PC-3 (cell line): ENCODE measurements at regions not wholly inside any gene's neighbourhood (a gene's known extent, or its start where the extent isn't known, plus 50 kb on each side); places are given as distances from the start of the nearest gene placed in this dataset.

ENCODE experiments used
- ATAC-seq: fragments of 200-7000 bp; cut with Tn5 transposase; 2 replicates; pipeline ENCODE4 v1.9.1; 2020; ENCODE audit warnings: mild to moderate bottlenecking, moderate library complexity
- BruUV-seq: library from RNA; stranded (reverse); fragments of 400-500 nt; replicated peaks from 2 replicates; lab custom pipeline; 2021; lab: Mats Ljungman, UMichigan
- CTCF ChIA-PET: fragments of 300-600 bp; sonication (Branson Sonifier 250); formaldehyde crosslinking; loops from one replicate; lab custom pipeline; 2022; ENCODE audit warnings: antibody characterized with exemption; lab: Charles Lee
- POLR2A ChIA-PET: fragments of 300-600 bp; sonication (Branson Sonifier 250); formaldehyde crosslinking; loops from one replicate; lab custom pipeline; 2022; ENCODE audit warnings: antibody characterized with exemption; ENCODE audit not compliant: unreplicated experiment; lab: Charles Lee
- DNase-seq: peaks from one replicate; pipeline ENCODE4 v3.0.0-alpha.2; 2015
- H2AFZ ChIP-seq: fragments of 300-600 bp; sonication (generic); 2 replicates; pipeline ENCODE4 v1.6.0; 2016; ENCODE audit warnings: antibody characterized with exemption, low read length
- H3F3A ChIP-seq: fragments of 300-600 bp; sonication (generic); one replicate; pipeline ENCODE4 v1.6.0; 2017; ENCODE audit warnings: antibody characterized with exemption, low read length, control low read depth, mild to moderate bottlenecking; ENCODE audit not compliant: unreplicated experiment
- H3K27ac ChIP-seq: fragments of 300-600 bp; sonication (generic); 2 replicates; pipeline ENCODE4 v1.5.1; 2016; ENCODE audit warnings: mild to moderate bottlenecking, low read length
- H3K27me3 ChIP-seq: fragments of 300-600 bp; sonication (generic); 2 replicates; pipeline ENCODE4 v1.6.1; 2016; ENCODE audit warnings: low read length, mixed read lengths
- H3K36me3 ChIP-seq: fragments of 300-600 bp; sonication (generic); 2 replicates; pipeline ENCODE4 v1.6.1; 2016; ENCODE audit warnings: low read depth, mixed run types, low read length, mixed read lengths
- H3K4me1 ChIP-seq: fragments of 300-600 bp; sonication (generic); 2 replicates; pipeline ENCODE4 v1.5.1; 2016; ENCODE audit warnings: low read length; ENCODE audit not compliant: insufficient read depth
- H3K4me2 ChIP-seq: fragments of 300-600 bp; sonication (generic); 2 replicates; pipeline ENCODE4 v1.6.0; 2016; ENCODE audit warnings: low read length
- H3K4me3 ChIP-seq: fragments of 300-600 bp; sonication (generic); 2 replicates; pipeline ENCODE4 v1.5.1; 2016; ENCODE audit warnings: mild to moderate bottlenecking, low read length, mixed read lengths
- H3K79me2 ChIP-seq: fragments of 300-600 bp; sonication (generic); 2 replicates; pipeline ENCODE4 v1.6.1; 2017; ENCODE audit warnings: low read length, mixed read lengths
- H3K9ac ChIP-seq: fragments of 300-600 bp; sonication (generic); 2 replicates; pipeline ENCODE4 v1.6.0; 2016; ENCODE audit warnings: mild to moderate bottlenecking, low read length
- H3K9me2 ChIP-seq: fragments of 300-600 bp; sonication (generic); replicated peaks from 2 replicates; pipeline ENCODE4 v1.6.1; 2016; ENCODE audit warnings: mixed run types, low read length, mixed read lengths
- H3K9me3 ChIP-seq: fragments of 300-600 bp; sonication (generic); 2 replicates; pipeline ENCODE4 v1.6.1; 2016; ENCODE audit warnings: low read length, mixed read lengths
- H4K20me1 ChIP-seq: fragments of 300-600 bp; sonication (generic); 2 replicates; pipeline ENCODE4 v1.6.1; 2016; ENCODE audit warnings: low read length, mixed read lengths
- CTCF ChIP-seq: fragments of 300-600 bp; sonication (generic); conservative IDR thresholded peaks from 2 replicates; pipeline ENCODE4 v1.5.1; 2017; ENCODE audit warnings: antibody characterized with exemption, low read depth, mild to moderate bottlenecking, low read length
- EZH2 ChIP-seq: fragments of 300-600 bp; sonication (generic); IDR thresholded peaks from one replicate; pipeline ENCODE4 v1.6.1; 2017; ENCODE audit warnings: antibody characterized with exemption, mild to moderate bottlenecking, low read length; ENCODE audit not compliant: unreplicated experiment
- EZH2phosphoT487 ChIP-seq: fragments of 300-600 bp; sonication (generic); IDR thresholded peaks from 2 replicates; pipeline ENCODE4 v1.6.1; 2018; ENCODE audit warnings: mild to moderate bottlenecking, antibody characterized with exemption, low read length, borderline replicate concordance
- intact Hi-C: fragments of 100-400 bp; cut with micrococcal nuclease; formaldehyde crosslinking; loops from 2 replicates; pipeline ENCODE4 v1.9.0; 2023

GRCh38 chr13:53474878-53475277 is 446.3 kb downstream of the OLFM4 start:
- POLR2A ChIA-PET: no interaction called here
- no peaks in the 10 kb centered on the region for H3K27me3 ChIP-seq
- H3K36me3 ChIP-seq: no peaks in the 10 kb centered on the region
- CTCF ChIA-PET: no interaction called here
- H3K4me1 ChIP-seq: no peaks in the 10 kb centered on the region
- no peaks in the 10 kb centered on the region for H3K9me3 ChIP-seq
- no TSS peak for BruUV-seq
- H4K20me1 ChIP-seq: no peaks in the 10 kb centered on the region
- no peak overlapping the region for H3K4me3 ChIP-seq
- no peak overlapping the region for H3K27ac ChIP-seq
- H3K79me2 ChIP-seq: no peaks in the 10 kb centered on the region
- no peak overlapping the region for H3K9ac ChIP-seq
- no peak overlapping the region for H2AFZ ChIP-seq
- no peaks in the 10 kb centered on the region for H3K9me2 ChIP-seq
- intact Hi-C loops: no loop called here
- no peaks in the 10 kb centered on the region for H3F3A ChIP-seq
- ATAC-seq: no peak
- TF ChIP-seq EZH2 (no peak), CTCF (no peak), EZH2phosphoT487 (no peak)
- no peak for DNase-seq
- H3K4me2 ChIP-seq: no peak overlapping the region

- Histone ChIP-seq H3K9me3 (0 out of 2 replicates have a peak, but pooled peaks cover 4% of the 10 kb centered on the region), H3K9ac (no peak overlapping the region), H3K79me2 (no peaks in the 10 kb centered on the region), H3K4me1 (no peaks in the 10 kb centered on the region), H3K36me3 (no peaks in the 10 kb centered on the region), H3K27ac (no peak overlapping the region), H3K4me3 (no peak overlapping the region), H3K9me2 (no peaks in the 10 kb centered on the region), H4K20me1 (no peaks in the 10 kb centered on the region), H3K27me3 (no peaks in the 10 kb centered on the region), H3K4me2 (no peak overlapping the region), H2AFZ (no peak overlapping the region), H3F3A (no peaks in the 10 kb centered on the region)
- CTCF ChIA-PET: no interaction called here
- no TSS peak for BruUV-seq
- ATAC-seq (no peak), DNase-seq (no peak)
- intact Hi-C loops: no loop called here
- TF ChIP-seq EZH2phosphoT487: no peak
- TF ChIP-seq EZH2: no peak
- no peak for TF ChIP-seq CTCF
- POLR2A ChIA-PET: no interaction called here
These were observed 462.1 kb downstream of the OLFM4 start for GRCh38 chr13:53490752-53491151.

GRCh38 chr13:53494406-53494805 is 465.8 kb downstream of the OLFM4 start:
- no peak for TF ChIP-seq EZH2phosphoT487
- TF ChIP-seq EZH2: no peak
- TF ChIP-seq CTCF: no peak
- no peaks in the 10 kb centered on the region for H3K9me2 ChIP-seq
- no peak overlapping the region for H3K4me2 ChIP-seq
- ATAC-seq (no peak), DNase-seq (no peak)
- no peak overlapping the region for H2AFZ ChIP-seq
- no peaks in the 10 kb centered on the region for H3K4me1 ChIP-seq
- H3K27me3 ChIP-seq: no peaks in the 10 kb centered on the region
- no peaks in the 10 kb centered on the region for H3K79me2 ChIP-seq
- H3K36me3 ChIP-seq: no peaks in the 10 kb centered on the region
- H3K9me3 ChIP-seq: 0 out of 2 replicates have a peak, but pooled peaks cover 4% of the 10 kb centered on the region
- H3F3A ChIP-seq: no peaks in the 10 kb centered on the region
- BruUV-seq: no TSS peak
- no peak overlapping the region for H3K27ac ChIP-seq
- ChIA-PET CTCF (no interaction called here), POLR2A (no interaction called here)
- no peaks in the 10 kb centered on the region for H4K20me1 ChIP-seq
- intact Hi-C loops: no loop called here
- H3K9ac ChIP-seq: no peak overlapping the region
- no peak overlapping the region for H3K4me3 ChIP-seq
